Stimulated activated CD4-positive, alpha-beta T cell treated with anti-CD3 and anti-CD28 coated beads, Interleukin-1b, Interleukin-23, amount 100 ng/mL, for 4 hours (primary cell): ENCODE measurements at regions not wholly inside any gene's neighbourhood (a gene's known extent, or its start where the extent isn't known, plus 50 kb on each side); places are given as distances from the start of the nearest gene placed in this dataset.
"Not testable (repeated sequence)": the region's sequence is repeated elsewhere in the genome, so short reads cannot be mapped to it uniquely, and the experiment has no call there.

ENCODE experiments used
- DNase-seq, 2 donors: peaks; one replicate each; pipeline ENCODE4 v3.0.0-alpha.2; 2020; ENCODE audit warnings: low read depth in 2 of 2

GRCh38 chr10:3659203-3659917, 125.6 kb downstream of the KLF6 start:
- no peak for DNase-seq

- DNase-seq, result no peak
Measured at GRCh38 chr10:3658766-3659165, 126.2 kb downstream of the KLF6 start.

- no peak for DNase-seq
Measured at GRCh38 chr10:3656214-3656613, 128.8 kb downstream of the KLF6 start.

GRCh38 chr10:3655528-3655927, 129.5 kb downstream of the KLF6 start:
- no peak for DNase-seq

GRCh38 chr10:3654980-3655379, 130.0 kb downstream of the KLF6 start:
- DNase-seq, result no peak

- DNase-seq, result no peak
Measured at GRCh38 chr10:3654496-3654895, 130.5 kb downstream of the KLF6 start.

- DNase-seq, result not testable (repeated sequence)
Measured at GRCh38 chr10:3653303-3653702, 131.7 kb downstream of the KLF6 start.

GRCh38 chr10:3652886-3653285, 132.1 kb downstream of the KLF6 start:
- DNase-seq, result no peak

- DNase-seq, result no peak
Measured at GRCh38 chr10:3651969-3652653, 132.9 kb downstream of the KLF6 start.

- DNase-seq, result no peak
Measured at GRCh38 chr10:3648576-3648975, 136.4 kb downstream of the KLF6 start.

GRCh38 chr10:3648170-3648569, 136.8 kb downstream of the KLF6 start:
- DNase-seq, result no peak

- DNase-seq, result no peak
Measured at GRCh38 chr10:3647074-3647473, 137.9 kb downstream of the KLF6 start.

- DNase-seq, result no peak
Measured at GRCh38 chr10:3645406-3645805, 139.6 kb downstream of the KLF6 start.

- no peak for DNase-seq
Measured at GRCh38 chr10:3640816-3641215, 144.2 kb downstream of the KLF6 start.

GRCh38 chr10:3639546-3639945, 145.5 kb downstream of the KLF6 start:
- DNase-seq, result no peak

GRCh38 chr10:3636356-3637181, 148.4 kb downstream of the KLF6 start:
- DNase-seq, result no peak

- DNase-seq, result no peak
Measured at GRCh38 chr10:3635697-3636096, 149.3 kb downstream of the KLF6 start.

GRCh38 chr10:3635211-3635671, 149.8 kb downstream of the KLF6 start:
- no peak for DNase-seq

- not testable (repeated sequence) for DNase-seq
Measured at GRCh38 chr10:3634646-3635045, 150.4 kb downstream of the KLF6 start.

GRCh38 chr10:3631701-3632330, 153.2 kb downstream of the KLF6 start:
- DNase-seq, result no peak

- DNase-seq, result no peak
Measured at GRCh38 chr10:3631291-3631690, 153.7 kb downstream of the KLF6 start.
